Fibroblast of the aortic adventitia (primary cell): ENCODE measurements at regions not wholly inside any gene's neighbourhood (a gene's known extent, or its start where the extent isn't known, plus 50 kb on each side); places are given as distances from the start of the nearest gene placed in this dataset.

Source experiments
- DNase-seq: peaks from one replicate; pipeline ENCODE4 v3.0.0-alpha.2; 2010; ENCODE audit warnings: low read depth
- H3K4me3 ChIP-seq: 2 replicates; pipeline ENCODE4 v1.5.1; 2011; ENCODE audit warnings: low read depth, mild to moderate bottlenecking, control low read depth, low read length, moderate library complexity
- TF ChIP-seq, protein P1 (sequence below): IDR thresholded peaks from 2 replicates; pipeline ENCODE4 v1.5.1; 2011; ENCODE audit warnings: mild to moderate bottlenecking, low read length, control low read depth, inconsistent platforms; ENCODE audit not compliant: insufficient read depth

DNA sequence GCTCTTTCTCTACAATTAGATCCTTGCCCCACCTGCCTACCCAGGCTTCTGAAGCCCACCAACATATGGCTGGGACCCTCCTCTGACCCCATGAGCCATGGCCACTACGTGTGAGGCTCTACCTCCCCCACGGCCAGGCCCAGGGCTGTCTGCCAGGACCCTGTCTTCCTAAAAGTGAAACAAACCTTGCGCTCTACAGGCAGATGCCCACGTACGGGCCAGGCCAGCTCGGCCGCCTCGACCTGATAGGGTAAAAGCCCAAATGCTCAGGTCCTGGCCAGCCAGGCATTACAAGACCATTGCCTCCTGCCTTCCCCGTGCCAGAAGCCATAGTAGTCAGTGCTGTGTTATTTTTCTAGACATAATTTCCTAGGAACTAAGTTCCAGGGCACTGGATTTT lies 1496.4 kb downstream of the BRD1 start:
- TF ChIP-seq, protein P1, sequence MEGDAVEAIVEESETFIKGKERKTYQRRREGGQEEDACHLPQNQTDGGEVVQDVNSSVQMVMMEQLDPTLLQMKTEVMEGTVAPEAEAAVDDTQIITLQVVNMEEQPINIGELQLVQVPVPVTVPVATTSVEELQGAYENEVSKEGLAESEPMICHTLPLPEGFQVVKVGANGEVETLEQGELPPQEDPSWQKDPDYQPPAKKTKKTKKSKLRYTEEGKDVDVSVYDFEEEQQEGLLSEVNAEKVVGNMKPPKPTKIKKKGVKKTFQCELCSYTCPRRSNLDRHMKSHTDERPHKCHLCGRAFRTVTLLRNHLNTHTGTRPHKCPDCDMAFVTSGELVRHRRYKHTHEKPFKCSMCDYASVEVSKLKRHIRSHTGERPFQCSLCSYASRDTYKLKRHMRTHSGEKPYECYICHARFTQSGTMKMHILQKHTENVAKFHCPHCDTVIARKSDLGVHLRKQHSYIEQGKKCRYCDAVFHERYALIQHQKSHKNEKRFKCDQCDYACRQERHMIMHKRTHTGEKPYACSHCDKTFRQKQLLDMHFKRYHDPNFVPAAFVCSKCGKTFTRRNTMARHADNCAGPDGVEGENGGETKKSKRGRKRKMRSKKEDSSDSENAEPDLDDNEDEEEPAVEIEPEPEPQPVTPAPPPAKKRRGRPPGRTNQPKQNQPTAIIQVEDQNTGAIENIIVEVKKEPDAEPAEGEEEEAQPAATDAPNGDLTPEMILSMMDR, result no peak
- no peak overlapping the region for H3K4me3 ChIP-seq
- DNase-seq, result no peak

DNA sequence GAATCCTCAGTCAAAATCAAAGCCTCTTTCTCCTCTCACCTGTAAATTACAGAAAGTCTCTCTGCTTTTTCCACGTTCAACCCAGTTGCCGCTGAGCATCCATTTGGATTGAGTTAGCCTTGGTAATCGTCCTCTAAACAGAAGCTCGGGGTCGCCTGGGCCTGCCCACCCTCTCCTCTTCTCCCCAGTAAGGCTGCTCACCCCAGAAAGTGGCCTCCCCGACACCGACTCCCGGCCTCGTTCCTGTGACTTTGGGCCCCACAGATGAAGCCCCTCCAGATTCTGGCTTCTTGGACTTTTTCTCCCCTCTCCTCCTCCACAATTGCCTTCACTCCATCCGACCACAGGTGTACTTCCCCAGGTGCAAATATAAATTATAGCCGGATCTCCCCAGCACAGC lies 1500.0 kb downstream of the BRD1 start:
- TF ChIP-seq, protein P1, result no peak
- H3K4me3 ChIP-seq, result no peak overlapping the region
- DNase-seq, result no peak

DNA sequence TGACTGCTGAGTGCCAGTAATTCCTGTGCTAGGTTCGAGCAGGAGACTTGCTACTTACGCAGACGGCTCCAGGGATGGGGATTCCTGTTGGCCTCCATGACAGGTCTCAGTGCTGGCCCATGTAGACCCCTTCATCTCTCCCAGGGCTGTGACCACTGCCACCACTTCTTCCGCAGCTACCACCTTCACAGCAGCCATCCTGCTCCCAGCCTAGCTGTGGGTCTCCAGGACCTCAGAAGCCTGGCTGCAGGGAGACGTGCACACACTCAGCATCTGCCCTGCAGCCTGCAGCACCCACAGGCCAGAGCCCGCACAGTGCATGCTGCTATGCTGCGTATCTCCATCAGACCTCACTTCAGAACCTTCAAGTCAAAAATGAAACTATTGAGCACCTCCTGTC lies 1503.9 kb downstream of the BRD1 start:
- TF ChIP-seq, protein P1, result no peak
- H3K4me3 ChIP-seq, result no peak overlapping the region
- DNase-seq, result no peak

DNA sequence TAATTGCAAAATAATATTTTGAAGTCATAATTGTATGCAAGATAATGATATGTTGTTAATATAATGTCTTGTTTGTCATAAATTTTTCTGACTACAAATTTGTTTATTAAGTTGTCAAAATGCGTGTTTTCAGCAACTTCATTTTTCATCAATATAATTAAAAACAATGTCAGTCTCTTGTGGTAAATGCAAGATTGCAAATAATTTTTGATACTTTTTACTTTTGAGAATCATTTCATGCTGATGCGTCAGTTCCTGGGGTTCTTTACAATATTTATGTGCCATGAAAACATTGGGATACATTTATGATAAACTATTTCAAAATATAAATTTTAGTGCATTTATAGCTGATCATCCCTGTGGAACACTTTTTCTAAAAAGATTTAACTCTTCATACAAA lies 1504.8 kb downstream of the BRD1 start:
- no peak overlapping the region for H3K4me3 ChIP-seq
- no peak for DNase-seq
- TF ChIP-seq, protein P1, result no peak

DNA sequence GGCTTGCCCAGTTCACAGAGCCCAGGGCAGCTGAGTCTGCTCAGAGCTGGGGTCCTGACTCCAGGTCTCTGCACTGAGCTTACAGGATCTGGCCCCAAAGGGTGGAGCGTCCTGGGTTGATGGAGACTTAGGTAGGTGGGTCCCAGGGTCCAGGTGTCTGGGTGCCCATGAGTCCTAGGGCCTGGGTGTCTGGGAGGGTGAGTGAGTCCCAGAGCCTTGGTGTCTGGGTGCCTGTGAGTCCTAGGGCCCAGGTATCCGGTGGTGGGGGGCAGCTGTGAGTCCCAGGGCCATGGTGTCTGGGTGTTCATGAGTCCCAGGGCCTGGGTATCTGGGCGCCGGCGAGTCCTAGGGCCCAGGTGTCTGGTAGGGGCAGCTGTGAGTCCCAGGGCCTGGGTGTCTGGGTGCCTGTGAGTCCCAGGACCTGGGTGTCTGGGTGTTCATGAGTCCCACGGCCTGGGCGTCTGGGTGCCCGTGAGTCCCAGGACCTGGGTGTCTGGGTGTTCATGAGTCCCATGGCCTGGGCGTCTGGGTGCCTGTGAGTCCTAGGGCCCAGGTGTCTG lies 1505.6 kb downstream of the BRD1 start:
- DNase-seq, result no peak
- no peak overlapping the region for H3K4me3 ChIP-seq
- TF ChIP-seq, protein P1, result no peak

DNA sequence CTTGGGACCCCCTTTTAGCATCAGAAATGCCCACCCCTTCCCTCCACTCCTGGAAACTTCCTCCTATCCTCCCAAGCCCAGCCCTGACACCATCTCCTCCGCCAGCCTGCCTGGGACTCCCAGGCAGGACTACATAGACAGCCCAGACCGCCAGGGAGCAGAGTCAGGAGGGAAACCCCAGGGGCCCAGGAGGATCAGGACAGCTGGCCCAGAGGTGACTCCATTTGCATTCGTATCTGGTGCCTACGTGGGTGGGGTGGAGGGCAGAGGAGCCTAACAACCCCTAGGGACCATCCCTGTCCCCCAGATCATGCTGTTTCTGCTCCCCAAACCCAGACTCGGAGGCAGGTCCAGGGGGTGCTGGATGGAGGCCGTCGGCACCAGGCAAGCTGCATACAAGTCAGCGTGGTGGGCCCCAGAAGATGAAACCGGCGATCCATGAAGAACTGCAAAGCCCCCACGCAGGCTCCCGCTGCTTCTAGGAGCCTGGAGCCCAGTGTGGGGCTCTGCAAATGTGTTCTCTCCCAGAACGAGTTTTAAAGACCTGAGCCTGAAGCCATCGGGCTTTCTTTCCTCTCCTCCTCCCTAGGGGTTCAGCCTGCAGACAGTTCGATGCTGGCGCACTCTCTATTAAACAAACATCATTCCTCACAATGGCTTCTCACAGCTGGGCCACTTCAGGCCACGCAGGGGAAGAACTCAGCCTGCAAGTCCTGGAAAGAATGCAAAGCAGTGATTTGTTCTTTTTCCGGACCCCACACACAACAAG lies 1506.8 kb downstream of the BRD1 start:
- TF ChIP-seq, protein P1, result no peak
- DNase-seq, result no peak
- H3K4me3 ChIP-seq, result no peak overlapping the region
